Tibial nerve (tissue), 3 donors: ENCODE measurements at regions not wholly inside any gene's neighbourhood (a gene's known extent, or its start where the extent isn't known, plus 50 kb on each side); places are given as distances from the start of the nearest gene placed in this dataset.

Experiments used
- CTCF ChIP-seq, 5 experiments: fragments of 200-600 bp in 3 of 5; fragments of 450-650 bp in 2 of 5; sonication (generic) in 3 of 5; IDR thresholded peaks; one replicate each; pipeline ENCODE4 v1.5.1; 2016 to 2019; ENCODE audit warnings: antibody characterized with exemption in 5 of 5, mild to moderate bottlenecking in 3 of 5, moderate library complexity in 2 of 5
- POLR2A ChIP-seq, 2 donors: fragments of 450-650 bp; IDR thresholded peaks; one replicate each; pipeline ENCODE4 v1.6.1; 2017; ENCODE audit warnings: antibody characterized with exemption in 2 of 2, mild to moderate bottlenecking in 2 of 2, moderate library complexity in 2 of 2

DNA sequence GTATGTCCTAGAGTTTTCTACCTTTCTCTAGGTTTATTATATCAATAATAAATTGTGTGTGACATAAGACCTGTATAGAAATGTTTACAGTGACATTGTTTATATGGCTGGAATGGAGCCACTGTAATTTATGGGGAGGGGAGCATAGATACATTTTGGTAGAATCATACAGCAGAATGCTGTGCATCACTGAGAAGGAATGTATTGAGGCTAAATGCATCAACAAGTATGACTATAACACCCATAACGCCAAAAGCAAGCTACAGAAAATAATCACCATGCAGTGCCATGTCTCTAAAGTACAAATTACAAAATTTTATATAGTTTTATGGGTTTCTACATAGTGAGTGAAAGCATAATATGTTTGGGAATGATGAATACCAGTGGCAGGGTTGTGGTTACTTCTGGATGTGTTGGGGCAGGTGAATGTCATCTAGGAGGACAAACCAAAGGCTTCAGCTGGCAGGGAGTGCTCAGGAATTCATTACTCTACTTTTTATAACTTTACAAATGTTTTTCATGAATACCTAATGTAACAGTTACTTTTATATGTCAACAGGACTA is 226.0 kb upstream of the NETO1 start:
- TF ChIP-seq CTCF (IDR thresholded peaks at IDR 0.05), result no peak
- TF ChIP-seq POLR2A (IDR thresholded peaks at IDR 0.05), result no peak
